Natural killer cell (primary cell): ENCODE measurements at regions not wholly inside any gene's neighbourhood (a gene's known extent, or its start where the extent isn't known, plus 50 kb on each side); places are given as distances from the start of the nearest gene placed in this dataset.

Experiments used
- ATAC-seq, 3 donors: fragments of 150-1000 bp in 2 of 3; fragments of 200-7000 bp in 1 of 3; cut with Tn5 transposase; 1 replicate in 1 of 3; 2 replicates in 2 of 3; pipeline ENCODE4 v1.10.0; 2021; ENCODE audit warnings: mild to moderate bottlenecking in 2 of 3, moderate library complexity in 2 of 3
- DNase-seq, 2 donors: peaks; one replicate each; pipeline versions ENCODE4 v3.0.0 to v3.0.0-alpha.2; 2013 to 2021; ENCODE audit warnings: mixed read lengths in 1 of 2
- H3K27ac ChIP-seq: one replicate; pipeline ENCODE4 v1.5.1; 2013; ENCODE audit warnings: mild to moderate bottlenecking, low read length
- H3K27me3 ChIP-seq: one replicate; pipeline ENCODE4 v1.6.1; 2013; ENCODE audit warnings: low read length; ENCODE audit not compliant: control insufficient read depth, insufficient read depth
- H3K36me3 ChIP-seq: one replicate; pipeline ENCODE4 v1.6.1; 2013; ENCODE audit warnings: low read length; ENCODE audit not compliant: control insufficient read depth, insufficient read depth
- H3K4me1 ChIP-seq: one replicate; pipeline ENCODE4 v1.6.1; 2013; ENCODE audit warnings: low read length; ENCODE audit not compliant: control insufficient read depth, insufficient read depth
- H3K4me3 ChIP-seq: one replicate; pipeline ENCODE4 v1.5.1; 2013; ENCODE audit warnings: low read length
- H3K9me3 ChIP-seq: one replicate; pipeline ENCODE4 v1.6.1; 2013; ENCODE audit warnings: low read length; ENCODE audit not compliant: control insufficient read depth, insufficient read depth
- H3K27ac Mint-ChIP-seq, 2 donors: one replicate each; pipeline ENCODE4 v1.8.0; 2022; ENCODE audit warnings: mild to moderate bottlenecking in 2 of 2, mixed read lengths in 2 of 2, moderate library complexity in 1 of 2
- H3K27me3 Mint-ChIP-seq, 2 donors: one replicate each; pipeline ENCODE4 v1.8.0; 2022; ENCODE audit warnings: low read depth in 2 of 2, mixed read lengths in 2 of 2
- H3K36me3 Mint-ChIP-seq: one replicate; pipeline ENCODE4 v1.8.0; 2022; ENCODE audit warnings: mixed read lengths
- H3K4me1 Mint-ChIP-seq, 2 donors: one replicate each; pipeline ENCODE4 v1.8.0; 2022; ENCODE audit warnings: mixed read lengths in 2 of 2
- H3K4me3 Mint-ChIP-seq: one replicate; pipeline ENCODE4 v1.8.0; 2022; ENCODE audit warnings: mild to moderate bottlenecking, moderate library complexity, mixed read lengths
- H3K9me3 Mint-ChIP-seq, 2 donors: one replicate each; pipeline ENCODE4 v1.8.0; 2022; ENCODE audit warnings: mixed read lengths in 2 of 2
- WGBS: methylation state at CpG from one replicate; pipeline ENCODE4 v1.1.7; 2013; ENCODE audit warnings: missing lambda C conversion rate; ENCODE audit not compliant: insufficient coverage; 5-methylcytosine and 5-hydroxymethylcytosine counted together
- intact Hi-C: fragments of 100-400 bp; cut with micrococcal nuclease; formaldehyde crosslinking; loops from one replicate; pipeline ENCODE4 v1.14.2; 2022
- TF ChIP-seq, protein P1 (sequence below): fragments of 200-600 bp; IDR thresholded peaks from one replicate; pipeline ENCODE4 v1.8.0; 2022; ENCODE audit warnings: antibody characterized with exemption

DNA sequence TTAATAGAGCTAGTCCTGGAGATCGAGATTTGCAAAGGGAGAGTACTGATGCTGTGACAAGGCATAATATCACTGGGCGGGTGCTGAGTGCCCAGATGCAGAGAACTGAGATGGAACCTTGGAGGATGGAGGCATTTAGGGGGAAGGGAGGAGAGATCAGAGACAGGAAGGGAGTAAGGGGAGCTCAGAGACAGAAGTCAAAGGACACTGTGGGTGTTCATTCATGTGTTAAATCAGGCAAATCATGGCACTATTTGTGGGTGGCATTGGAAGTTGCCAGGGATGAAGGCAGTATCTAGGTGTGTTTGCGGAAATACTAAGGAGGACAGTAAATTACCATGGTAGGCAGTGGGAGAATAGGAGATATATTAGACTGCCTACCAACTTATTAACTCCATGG lies 135.0 kb downstream of the RBM46 start:
- no peaks in the 10 kb centered on the region for H3K4me1 Mint-ChIP-seq
- intact Hi-C loops = no loop called here
- Histone ChIP-seq H3K4me1 (no peaks in the 10 kb centered on the region), H3K27ac (no peak overlapping the region), H3K9me3 (no peaks in the 10 kb centered on the region), H3K27me3 (no peaks in the 10 kb centered on the region), H3K4me3 (no peak overlapping the region), H3K36me3 (no peaks in the 10 kb centered on the region)
- no peak for ATAC-seq
- peaks cover 0 to 2% of the 10 kb centered on the region in 2 donors for H3K9me3 Mint-ChIP-seq
- 85% methylated on average over 3 of the region's 3 CpGs for WGBS
- no peaks in the 10 kb centered on the region for H3K36me3 Mint-ChIP-seq
- TF ChIP-seq, protein P1, sequence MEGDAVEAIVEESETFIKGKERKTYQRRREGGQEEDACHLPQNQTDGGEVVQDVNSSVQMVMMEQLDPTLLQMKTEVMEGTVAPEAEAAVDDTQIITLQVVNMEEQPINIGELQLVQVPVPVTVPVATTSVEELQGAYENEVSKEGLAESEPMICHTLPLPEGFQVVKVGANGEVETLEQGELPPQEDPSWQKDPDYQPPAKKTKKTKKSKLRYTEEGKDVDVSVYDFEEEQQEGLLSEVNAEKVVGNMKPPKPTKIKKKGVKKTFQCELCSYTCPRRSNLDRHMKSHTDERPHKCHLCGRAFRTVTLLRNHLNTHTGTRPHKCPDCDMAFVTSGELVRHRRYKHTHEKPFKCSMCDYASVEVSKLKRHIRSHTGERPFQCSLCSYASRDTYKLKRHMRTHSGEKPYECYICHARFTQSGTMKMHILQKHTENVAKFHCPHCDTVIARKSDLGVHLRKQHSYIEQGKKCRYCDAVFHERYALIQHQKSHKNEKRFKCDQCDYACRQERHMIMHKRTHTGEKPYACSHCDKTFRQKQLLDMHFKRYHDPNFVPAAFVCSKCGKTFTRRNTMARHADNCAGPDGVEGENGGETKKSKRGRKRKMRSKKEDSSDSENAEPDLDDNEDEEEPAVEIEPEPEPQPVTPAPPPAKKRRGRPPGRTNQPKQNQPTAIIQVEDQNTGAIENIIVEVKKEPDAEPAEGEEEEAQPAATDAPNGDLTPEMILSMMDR = no peak
- H3K27me3 Mint-ChIP-seq = no peaks in the 10 kb centered on the region
- DNase-seq = no peak
- H3K4me3 Mint-ChIP-seq = no peak overlapping the region
- no peak overlapping the region for H3K27ac Mint-ChIP-seq

DNA sequence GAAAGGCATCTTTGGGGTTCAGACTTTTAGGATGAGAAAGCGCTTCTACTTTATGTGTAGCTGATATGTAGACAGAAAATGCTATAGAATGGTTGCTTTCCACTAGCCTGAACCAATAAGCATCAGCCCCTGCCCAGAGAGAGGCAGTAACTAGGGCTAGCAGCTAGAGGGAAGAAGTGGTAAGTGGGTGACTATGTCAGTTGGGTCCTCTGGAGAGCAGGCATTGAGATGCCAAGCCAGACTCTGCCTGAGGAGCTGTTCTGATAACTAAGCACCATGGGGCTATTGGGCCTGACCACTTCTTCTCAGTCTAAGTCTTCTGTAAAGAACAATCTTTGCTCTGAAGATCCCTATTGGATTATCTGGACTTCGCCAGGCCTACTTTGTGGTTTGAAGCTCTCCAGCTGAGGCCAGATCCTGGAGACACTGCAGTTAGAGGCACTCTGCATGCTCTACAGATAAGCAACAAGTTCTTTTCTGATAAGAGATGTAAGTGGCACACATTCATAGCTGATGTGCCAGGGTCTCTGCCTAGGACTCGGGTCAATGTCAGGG lies 146.1 kb downstream of the RBM46 start:
- intact Hi-C loops = no loop called here
- Mint-ChIP-seq H3K36me3 (no peaks in the 10 kb centered on the region), H3K9me3 (peaks cover 11 to 16% of the 10 kb centered on the region in 2 donors), H3K4me1 (no peaks in the 10 kb centered on the region), H3K27ac (no peak overlapping the region), H3K27me3 (no peaks in the 10 kb centered on the region), H3K4me3 (no peak overlapping the region)
- 92% methylated on average over 3 of the region's 3 CpGs for WGBS
- Histone ChIP-seq H3K4me1 (no peaks in the 10 kb centered on the region), H3K36me3 (no peaks in the 10 kb centered on the region), H3K27ac (no peak overlapping the region), H3K27me3 (no peaks in the 10 kb centered on the region), H3K9me3 (no peaks in the 10 kb centered on the region), H3K4me3 (no peak overlapping the region)
- no peak for ATAC-seq
- TF ChIP-seq, protein P1 = no peak
- DNase-seq = no peak

DNA sequence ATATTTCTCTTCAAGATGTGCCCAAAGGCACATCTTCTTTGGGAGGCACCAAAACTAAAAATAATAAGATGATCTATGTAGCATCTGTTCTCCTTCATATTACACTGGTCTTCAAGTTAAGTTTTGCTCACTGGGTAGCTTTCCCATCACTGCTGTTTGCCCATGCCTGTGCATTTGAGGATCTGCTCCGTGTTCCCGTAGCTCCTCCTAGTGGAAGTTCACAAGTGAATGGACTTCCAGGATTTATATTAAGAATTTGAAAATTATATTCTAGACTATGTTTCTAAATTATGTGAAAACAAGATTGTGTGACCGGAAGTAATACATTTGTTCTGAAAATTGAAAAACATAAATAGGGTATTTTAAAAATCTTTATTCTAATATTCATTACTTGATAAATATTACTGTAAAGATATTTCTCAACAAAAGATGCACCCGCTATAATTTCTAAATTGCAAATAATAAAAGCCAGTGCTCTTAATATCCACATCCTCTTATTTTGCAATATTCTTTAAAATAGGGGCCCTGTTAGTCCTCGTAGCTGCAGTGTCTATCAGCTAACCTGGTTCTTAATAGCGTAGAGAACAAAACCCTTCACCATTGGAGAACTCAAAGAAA lies 147.7 kb downstream of the RBM46 start:
- Histone ChIP-seq H3K27ac (no peak overlapping the region), H3K27me3 (no peaks in the 10 kb centered on the region), H3K4me1 (no peaks in the 10 kb centered on the region), H3K36me3 (no peaks in the 10 kb centered on the region), H3K9me3 (no peaks in the 10 kb centered on the region), H3K4me3 (no peak overlapping the region)
- ATAC-seq (no peak), DNase-seq (no peak)
- Mint-ChIP-seq H3K9me3 (peaks cover 5 to 13% of the 10 kb centered on the region in 2 donors), H3K4me1 (no peaks in the 10 kb centered on the region), H3K36me3 (no peaks in the 10 kb centered on the region), H3K27ac (no peak overlapping the region), H3K4me3 (no peak overlapping the region), H3K27me3 (no peaks in the 10 kb centered on the region)
- intact Hi-C loops = no loop called here
- 40% methylated on average over 4 of the region's 6 CpGs for WGBS
- TF ChIP-seq, protein P1 = no peak

DNA sequence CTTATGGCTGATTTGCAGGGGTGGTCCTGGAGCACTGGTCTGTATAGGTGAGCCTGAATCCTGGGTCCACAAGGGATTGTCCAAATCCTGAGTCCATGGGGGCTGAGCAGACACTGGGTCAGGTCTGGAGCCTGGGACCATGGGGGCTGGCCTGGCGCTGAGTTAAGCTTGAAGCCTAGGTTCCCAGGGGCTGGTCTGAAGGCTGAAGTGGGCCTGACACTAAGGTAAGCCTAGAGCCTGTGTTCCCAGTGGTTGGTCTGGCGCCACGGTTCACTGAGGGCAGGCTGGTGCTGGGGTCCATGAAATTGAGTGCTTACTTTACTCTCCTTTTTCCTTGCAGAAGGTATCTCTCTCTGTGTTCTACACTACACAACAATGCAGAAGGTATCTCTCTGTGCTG lies 155.8 kb downstream of the RBM46 start:
- no peaks in the 10 kb centered on the region for H3K36me3 ChIP-seq
- no peak overlapping the region for H3K27ac ChIP-seq
- H3K4me1 ChIP-seq = no peaks in the 10 kb centered on the region
- DNase-seq (no peak), ATAC-seq (no peak)
- H3K9me3 Mint-ChIP-seq = peaks cover 17% of the 10 kb centered on the region in 2 donors
- no peaks in the 10 kb centered on the region for H3K27me3 ChIP-seq
- no peak overlapping the region for H3K4me3 Mint-ChIP-seq
- H3K27ac Mint-ChIP-seq = no peak overlapping the region
- no peak overlapping the region for H3K4me3 ChIP-seq
- H3K4me1 Mint-ChIP-seq = no peaks in the 10 kb centered on the region
- intact Hi-C loops = no loop called here
- peaks cover 9% of the 10 kb centered on the region for H3K36me3 Mint-ChIP-seq
- WGBS = 85% methylated on average over 3 of the region's 3 CpGs
- no peaks in the 10 kb centered on the region for H3K27me3 Mint-ChIP-seq
- TF ChIP-seq, protein P1 = no peak
- H3K9me3 ChIP-seq = peaks cover 5% of the 10 kb centered on the region
